ENCODE measurements at regions not wholly inside any gene's neighbourhood (a gene's known extent, or its start where the extent isn't known, plus 50 kb on each side); places are given as distances from the start of the nearest gene placed in this dataset.
A peak's percentile ranks its signal among the peaks of the same experiment; 100 is the strongest.

- Histone ChIP-seq H4K20me1 (ENCODE audit: low read depth) (no peaks in the 10 kb centered on the region), H3K9me3 (ENCODE audit: low read depth) (peaks cover 2% of the 10 kb centered on the region), H3K4me1 (peaks cover 37% of the 10 kb centered on the region), H3F3A (ENCODE audit: low read depth) (peaks cover 25% of the 10 kb centered on the region), H3K36me3 (no peaks in the 10 kb centered on the region), H3K27me3 (no peaks in the 10 kb centered on the region), H3K4me2 (no peak overlapping the region), H3K4me3 (no peak overlapping the region), H3K27ac (no peak overlapping the region), H3K9ac (no peak overlapping the region), H2AFZ (replicated peaks) (no peak overlapping the region), H3K79me2 (ENCODE audit: low read depth) (no peaks in the 10 kb centered on the region)
- H3K9me3 Mint-ChIP-seq = peaks cover 4% of the 10 kb centered on the region
- no peak for DNase-seq (ENCODE audit: low spot score)
- H3K4me3 Mint-ChIP-seq = no peak overlapping the region
- no peak overlapping the region for H3K27ac Mint-ChIP-seq
- TF ChIP-seq EZH2 (IDR thresholded peaks at IDR 0.05) = no peak
- TF ChIP-seq CTCF (IDR thresholded peaks at IDR 0.05) = no peak
- TF ChIP-seq EZH2phosphoT487 (IDR thresholded peaks at IDR 0.05) = no peak
- peaks cover 4% of the 10 kb centered on the region for H3K27me3 Mint-ChIP-seq (ENCODE audit: insufficient read depth, low read depth)
- peaks cover 1% of the 10 kb centered on the region for H3K36me3 Mint-ChIP-seq
- H3K4me1 Mint-ChIP-seq = peaks cover 63% of the 10 kb centered on the region
These were observed 179.4 kb upstream of the SDK2 start for GRCh38 chr17:73823684-73824083.

GRCh38 chr17:73824321-73824720 is 180.1 kb upstream of the SDK2 start:
- H4K20me1 ChIP-seq (ENCODE audit: low read depth) = no peaks in the 10 kb centered on the region
- H3K36me3 Mint-ChIP-seq = no peaks in the 10 kb centered on the region
- H3K4me3 Mint-ChIP-seq = no peak overlapping the region
- H3K79me2 ChIP-seq (ENCODE audit: low read depth) = no peaks in the 10 kb centered on the region
- H3K4me1 ChIP-seq = peaks cover 37% of the 10 kb centered on the region
- no peaks in the 10 kb centered on the region for H3K9me3 ChIP-seq (ENCODE audit: low read depth)
- H3F3A ChIP-seq (ENCODE audit: low read depth) = peaks cover 25% of the 10 kb centered on the region
- H3K27me3 Mint-ChIP-seq (ENCODE audit: insufficient read depth, low read depth) = peaks cover 5% of the 10 kb centered on the region
- H3K27me3 ChIP-seq = no peaks in the 10 kb centered on the region
- peak overlapping the region; percentile 79 for H3K27ac Mint-ChIP-seq
- no peaks in the 10 kb centered on the region for H3K9me3 Mint-ChIP-seq
- no peak overlapping the region for H3K27ac ChIP-seq
- no peak for TF ChIP-seq EZH2 (IDR thresholded peaks at IDR 0.05)
- TF ChIP-seq CTCF (IDR thresholded peaks at IDR 0.05) = no peak
- TF ChIP-seq EZH2phosphoT487 (IDR thresholded peaks at IDR 0.05) = no peak
- H3K9ac ChIP-seq = no peak overlapping the region
- no peak for DNase-seq (ENCODE audit: low spot score)
- H3K4me3 ChIP-seq = no peak overlapping the region
- H3K4me2 ChIP-seq = no peak overlapping the region
- H2AFZ ChIP-seq (replicated peaks) = no peak overlapping the region
- peaks cover 67% of the 10 kb centered on the region for H3K4me1 Mint-ChIP-seq
- H3K36me3 ChIP-seq = no peaks in the 10 kb centered on the region

- no peak for DNase-seq (ENCODE audit: low spot score)
- Histone ChIP-seq H3K36me3 (no peaks in the 10 kb centered on the region), H2AFZ (replicated peaks) (no peak overlapping the region), H3K27ac (no peak overlapping the region), H4K20me1 (ENCODE audit: low read depth) (no peaks in the 10 kb centered on the region), H3K79me2 (ENCODE audit: low read depth) (no peaks in the 10 kb centered on the region), H3K4me1 (peaks cover 30% of the 10 kb centered on the region), H3K4me2 (no peak overlapping the region), H3K27me3 (no peaks in the 10 kb centered on the region), H3K9me3 (ENCODE audit: low read depth) (no peaks in the 10 kb centered on the region), H3K9ac (no peak overlapping the region), H3F3A (ENCODE audit: low read depth) (peaks cover 14% of the 10 kb centered on the region), H3K4me3 (no peak overlapping the region)
- H3K36me3 Mint-ChIP-seq = no peaks in the 10 kb centered on the region
- no peaks in the 10 kb centered on the region for H3K9me3 Mint-ChIP-seq
- H3K27ac Mint-ChIP-seq = no peak overlapping the region
- TF ChIP-seq EZH2phosphoT487 (IDR thresholded peaks at IDR 0.05) (no peak), CTCF (IDR thresholded peaks at IDR 0.05) (no peak), EZH2 (IDR thresholded peaks at IDR 0.05) (no peak)
- H3K4me3 Mint-ChIP-seq = no peak overlapping the region
- peaks cover 7% of the 10 kb centered on the region for H3K27me3 Mint-ChIP-seq (ENCODE audit: insufficient read depth, low read depth)
- H3K4me1 Mint-ChIP-seq = peaks cover 59% of the 10 kb centered on the region
These were observed 182.1 kb upstream of the SDK2 start for GRCh38 chr17:73826181-73826871.

All from neural progenitor cell (in vitro differentiated cells).